GM23338 (cell line): ENCODE measurements at regions not wholly inside any gene's neighbourhood (a gene's known extent, or its start where the extent isn't known, plus 50 kb on each side); places are given as distances from the start of the nearest gene placed in this dataset.

ENCODE experiments used
- ATAC-seq: fragments of 200-7000 bp; cut with Tn5 transposase; 3 replicates; pipeline ENCODE4 v1.9.1; 2020
- DNase-seq: peaks from one replicate; pipeline ENCODE4 v3.0.0-alpha.2; 2015; ENCODE audit warnings: low spot score
- H2AFZ ChIP-seq: fragments of 200-600 bp; sonication (generic); 2 replicates; pipeline ENCODE4 v1.8.0; 2016; ENCODE audit warnings: antibody characterized with exemption, mild to moderate bottlenecking, moderate library complexity
- H3F3A ChIP-seq: fragments of 200-600 bp; sonication (generic); replicated peaks from 2 replicates; pipeline ENCODE4 v1.8.0; 2017; ENCODE audit warnings: antibody characterized with exemption, mixed run types, low read depth
- H3K27ac ChIP-seq: fragments of 200-600 bp; sonication (generic); 2 replicates; pipeline ENCODE4 v1.6.1; 2016; ENCODE audit warnings: low read depth
- H3K27me3 ChIP-seq: fragments of 200-600 bp; sonication (generic); 2 replicates; pipeline ENCODE4 v1.8.0; 2016; ENCODE audit warnings: mild to moderate bottlenecking, mixed run types, moderate library complexity; ENCODE audit not compliant: insufficient read depth
- H3K36me3 ChIP-seq: fragments of 200-600 bp; sonication (generic); 2 replicates; pipeline ENCODE4 v1.8.0; 2016; ENCODE audit warnings: mild to moderate bottlenecking; ENCODE audit not compliant: insufficient read depth
- H3K4me1 ChIP-seq: fragments of 200-600 bp; sonication (generic); 2 replicates; pipeline ENCODE4 v1.8.0; 2016; ENCODE audit warnings: mild to moderate bottlenecking, moderate library complexity; ENCODE audit not compliant: insufficient read depth
- H3K4me2 ChIP-seq: fragments of 200-600 bp; sonication (generic); 2 replicates; pipeline ENCODE4 v1.7.1; 2017; ENCODE audit warnings: mixed run types
- H3K4me3 ChIP-seq: fragments of 200-600 bp; sonication (generic); 2 replicates; pipeline ENCODE4 v1.6.1; 2016; ENCODE audit warnings: mixed run types
- H3K79me2 ChIP-seq: fragments of 200-600 bp; sonication (generic); replicated peaks from 2 replicates; pipeline ENCODE4 v1.8.0; 2017; ENCODE audit warnings: mild to moderate bottlenecking; ENCODE audit not compliant: insufficient read depth
- H3K9me2 ChIP-seq: fragments of 200-600 bp; sonication (generic); 2 replicates; pipeline ENCODE4 v1.8.0; 2017; ENCODE audit not compliant: insufficient read depth
- H4K20me1 ChIP-seq: fragments of 200-600 bp; sonication (generic); replicated peaks from 2 replicates; pipeline ENCODE4 v1.8.0; 2017; ENCODE audit warnings: mild to moderate bottlenecking; ENCODE audit not compliant: insufficient read depth
- H3K27ac Mint-ChIP-seq: 2 replicates; pipeline ENCODE4 v1.8.0; 2020; ENCODE audit warnings: inconsistent platforms, mild to moderate bottlenecking, moderate library complexity, mixed read lengths
- H3K27me3 Mint-ChIP-seq: 3 replicates; pipeline ENCODE4 v1.8.0; 2022; ENCODE audit warnings: low read depth, mild to moderate bottlenecking, moderate library complexity, mixed read lengths, inconsistent platforms; ENCODE audit not compliant: insufficient read depth, poor library complexity
- H3K36me3 Mint-ChIP-seq: 3 replicates; pipeline ENCODE4 v1.8.0; 2021; ENCODE audit warnings: low read depth, mild to moderate bottlenecking, inconsistent platforms, moderate library complexity, mixed read lengths
- H3K4me1 Mint-ChIP-seq: 3 replicates; pipeline ENCODE4 v1.8.0; 2020; ENCODE audit warnings: mild to moderate bottlenecking, inconsistent platforms, mixed read lengths
- H3K4me3 Mint-ChIP-seq: 3 replicates; pipeline ENCODE4 v1.8.0; 2021; ENCODE audit warnings: moderate library complexity, mild to moderate bottlenecking, inconsistent platforms, mixed read lengths
- H3K9me3 Mint-ChIP-seq: 3 replicates; pipeline ENCODE4 v1.8.0; 2020; ENCODE audit warnings: moderate library complexity, mild to moderate bottlenecking, inconsistent platforms, mixed read lengths
- CREB1 ChIP-seq: fragments of 250-450 bp; sonication (Bioruptor Pico); IDR thresholded peaks from 2 replicates; pipeline ENCODE4 v1.5.0; 2020; ENCODE audit warnings: low read depth, mild to moderate bottlenecking, moderate library complexity
- CTCF ChIP-seq, 2 experiments: fragments of 200-600 bp in 1 of 2; sonication (generic) in 1 of 2; conservative IDR thresholded peaks; 2 replicates each; pipeline versions ENCODE4 v1.5.1 to v1.6.1; 2016 to 2017; ENCODE audit warnings: antibody characterized with exemption in 2 of 2, low read depth in 2 of 2, mild to moderate bottlenecking in 2 of 2, moderate library complexity in 1 of 2
- ETS1 ChIP-seq: IDR thresholded peaks from 2 replicates; pipeline ENCODE4 v1.6.1; 2016; ENCODE audit warnings: antibody characterized with exemption
- EZH2phosphoT487 ChIP-seq: fragments of 200-600 bp; sonication (generic); IDR thresholded peaks from one replicate; pipeline ENCODE4 v1.8.1; 2018; ENCODE audit warnings: antibody characterized with exemption; ENCODE audit not compliant: unreplicated experiment
- STAT1 ChIP-seq: IDR thresholded peaks from one replicate; pipeline ENCODE4 v1.6.1; 2016; ENCODE audit warnings: antibody characterized with exemption; ENCODE audit not compliant: unreplicated experiment
- ZNF114 ChIP-seq: fragments of 250-450 bp; sonication (Bioruptor Pico); IDR thresholded peaks from 2 replicates; pipeline ENCODE4 v1.5.0; 2020; ENCODE audit warnings: mild to moderate bottlenecking, moderate library complexity

DNA sequence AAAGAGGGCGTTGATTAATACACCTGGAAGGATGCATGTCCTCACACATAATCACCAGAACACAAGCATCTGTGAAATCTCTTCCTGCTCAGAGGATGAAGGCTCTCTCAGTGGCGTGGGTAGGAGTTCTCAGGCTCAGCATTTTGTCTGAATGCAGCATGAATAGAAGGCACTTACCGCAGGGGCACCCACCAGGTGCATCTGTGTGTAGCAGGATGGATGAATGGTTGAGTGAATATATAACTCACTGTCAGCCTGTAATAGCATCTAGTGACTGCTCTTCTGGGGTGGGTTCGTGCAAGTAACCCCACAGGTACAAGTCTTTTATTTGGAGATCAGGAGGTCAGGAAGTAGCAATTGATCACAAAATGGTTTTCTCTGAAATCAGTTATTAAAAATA lies 143.0 kb downstream of the SQOR start:
- no peaks in the 10 kb centered on the region for H3K36me3 ChIP-seq
- H3K27me3 Mint-ChIP-seq: peaks cover 5% of the 10 kb centered on the region

GRCh38 chr15:45780352-45780751 lies 145.5 kb downstream of the SQOR start:
- peak; percentile 23 for DNase-seq
- no peaks in the 10 kb centered on the region; the same call in 1 of the 3 replicates for H3K36me3 Mint-ChIP-seq

More for the DNA sequence above, 143.0 kb downstream of the SQOR start:
- DNase-seq (no peak), ATAC-seq (no peak)
- Histone ChIP-seq H3K4me3 (no peak overlapping the region), H4K20me1 (no peaks in the 10 kb centered on the region), H3K27me3 (no peaks in the 10 kb centered on the region), H3K4me2 (no peak overlapping the region), H3F3A (no peaks in the 10 kb centered on the region), H3K9me2 (no peaks in the 10 kb centered on the region), H3K4me1 (no peaks in the 10 kb centered on the region), H3K27ac (no peak overlapping the region), H3K79me2 (no peaks in the 10 kb centered on the region), H2AFZ (no peak overlapping the region)
- H3K4me1 Mint-ChIP-seq: peaks cover 18% of the 10 kb centered on the region
- no peaks in the 10 kb centered on the region; the same call in none of the 3 replicates for H3K36me3 Mint-ChIP-seq
- no peak overlapping the region for H3K4me3 Mint-ChIP-seq
- TF ChIP-seq STAT1: no peak
- no peak for TF ChIP-seq CREB1 (CRISPR knock-in tag)
- TF ChIP-seq EZH2phosphoT487: no peak
- peaks cover 93% of the 10 kb centered on the region for H3K9me3 Mint-ChIP-seq
- no peak overlapping the region for H3K27ac Mint-ChIP-seq

More at GRCh38 chr15:45780352-45780751, 145.5 kb downstream of the SQOR start:
- no peaks in the 10 kb centered on the region for H3K9me2 ChIP-seq
- H3K27me3 ChIP-seq: no peaks in the 10 kb centered on the region
- H3K4me3 ChIP-seq: no peak overlapping the region
- H3K79me2 ChIP-seq: no peaks in the 10 kb centered on the region
- no peak overlapping the region for H3K4me2 ChIP-seq
- Mint-ChIP-seq H3K4me3 (no peak overlapping the region), H3K4me1 (peaks cover 25% of the 10 kb centered on the region), H3K9me3 (peaks cover 94% of the 10 kb centered on the region), H3K27ac (no peak overlapping the region), H3K27me3 (peaks cover 5% of the 10 kb centered on the region)
- H4K20me1 ChIP-seq: no peaks in the 10 kb centered on the region
- no peak overlapping the region for H2AFZ ChIP-seq
- TF ChIP-seq ZNF114 (CRISPR knock-in tag): no peak
- TF ChIP-seq ETS1: no peak
- TF ChIP-seq CTCF (conservative IDR thresholded peaks at IDR 0.05; ENCODE audit: low read depth in 2 of 2): peak; percentile 39 to 48; a peak in 3 of 4 replicates
- no peak for TF ChIP-seq EZH2phosphoT487
- H3K27ac ChIP-seq: no peak overlapping the region
- H3F3A ChIP-seq: no peaks in the 10 kb centered on the region
- H3K4me1 ChIP-seq: no peaks in the 10 kb centered on the region
- H3K36me3 ChIP-seq: no peaks in the 10 kb centered on the region
- peak; percentile 39 for ATAC-seq
